Urothelium cell line (cell line): ENCODE measurements at regions not wholly inside any gene's neighbourhood (a gene's known extent, or its start where the extent isn't known, plus 50 kb on each side); places are given as distances from the start of the nearest gene placed in this dataset.
A peak's percentile ranks its signal among the peaks of the same experiment; 100 is the strongest.
"Not testable (repeated sequence)": the region's sequence is repeated elsewhere in the genome, so short reads cannot be mapped to it uniquely, and the experiment has no call there.

Source experiments
- DNase-seq: peaks from one replicate; pipeline ENCODE4 v3.0.0; 2011; ENCODE audit warnings: low spot score, mixed read lengths
- FAIRE-seq: peaks from 2 replicates; lab custom pipeline; 2011; peaks lifted over from hg19 to GRCh38; lab: Jason Lieb, UNC

GRCh38 chr2:21194147-21194546, 70.4 kb downstream of the TDRD15 start:
- FAIRE-seq: no peak
- no peak for DNase-seq

GRCh38 chr2:21194858-21195271, 71.1 kb downstream of the TDRD15 start:
- no peak for FAIRE-seq
- DNase-seq: no peak

GRCh38 chr2:21195326-21195725, 71.6 kb downstream of the TDRD15 start:
- DNase-seq (no peak), FAIRE-seq (no peak)

GRCh38 chr2:21198637-21199036, 74.9 kb downstream of the TDRD15 start:
- DNase-seq (no peak), FAIRE-seq (no peak)

- FAIRE-seq (no peak), DNase-seq (no peak)
Measured at GRCh38 chr2:21203976-21204375, 80.2 kb downstream of the TDRD15 start.

- not testable (repeated sequence) for DNase-seq, FAIRE-seq
Measured at GRCh38 chr2:21214085-21214484, 90.3 kb downstream of the TDRD15 start.

- FAIRE-seq (no peak), DNase-seq (no peak)
Measured at GRCh38 chr2:21217442-21217841, 93.7 kb downstream of the TDRD15 start.

GRCh38 chr2:21220930-21221329, 97.2 kb downstream of the TDRD15 start:
- FAIRE-seq (no peak), DNase-seq (peak; percentile 52)

GRCh38 chr2:21223618-21224017, 99.8 kb downstream of the TDRD15 start:
- DNase-seq (no peak), FAIRE-seq (no peak)

GRCh38 chr2:21228041-21228895, 104.5 kb downstream of the TDRD15 start:
- peak; percentile 20 for FAIRE-seq
- DNase-seq: no peak

- FAIRE-seq (no peak), DNase-seq (no peak)
Measured at GRCh38 chr2:21229302-21229701, 105.5 kb downstream of the TDRD15 start.

- FAIRE-seq (no peak), DNase-seq (no peak)
Measured at GRCh38 chr2:21230140-21230539, 106.4 kb downstream of the TDRD15 start.

GRCh38 chr2:21231985-21232384, 108.2 kb downstream of the TDRD15 start:
- FAIRE-seq: no peak
- DNase-seq: no peak

GRCh38 chr2:21233194-21233593, 109.4 kb downstream of the TDRD15 start:
- DNase-seq (no peak), FAIRE-seq (no peak)

- no peak for FAIRE-seq
- DNase-seq: no peak
Measured at GRCh38 chr2:21234001-21234400, 110.2 kb downstream of the TDRD15 start.

- no peak for FAIRE-seq
- no peak for DNase-seq
Measured at GRCh38 chr2:21234464-21235120, 110.8 kb downstream of the TDRD15 start.

GRCh38 chr2:21239749-21240148, 116.0 kb downstream of the TDRD15 start:
- not testable (repeated sequence) for FAIRE-seq, DNase-seq

- FAIRE-seq: no peak
Measured at GRCh38 chr2:21244161-21244560, 120.4 kb downstream of the TDRD15 start.

GRCh38 chr2:21245565-21245964, 121.8 kb downstream of the TDRD15 start:
- DNase-seq: no peak
- FAIRE-seq: no peak

More at GRCh38 chr2:21244161-21244560, 120.4 kb downstream of the TDRD15 start:
- no peak for DNase-seq

- FAIRE-seq (no peak), DNase-seq (no peak)
Measured at GRCh38 chr2:21249367-21249766, 125.6 kb downstream of the TDRD15 start.

- DNase-seq: no peak
- no peak for FAIRE-seq
Measured at GRCh38 chr2:21250673-21251072, 126.9 kb downstream of the TDRD15 start.
